ENCODE measurements at regions not wholly inside any gene's neighbourhood (a gene's known extent, or its start where the extent isn't known, plus 50 kb on each side); places are given as distances from the start of the nearest gene placed in this dataset.

- no peak for DNase-seq (ENCODE audit: low read depth, low spot score)
- intact Hi-C loops (cut with micrococcal nuclease) = no loop called here
- H3K9me3 ChIP-seq (replicated peaks; ENCODE audit: control insufficient read depth, insufficient read depth, low read length) = no peaks in the 10 kb centered on the region
- no peak overlapping the region for H2AFZ ChIP-seq (ENCODE audit: low read depth, low read length)
- FAIRE-seq = no peak
- no peak overlapping the region for H3K4me3 ChIP-seq (replicated peaks in 1 of 3; ENCODE audit: insufficient read depth in 1 of 3, low read depth in 1 of 3, low read length in 3 of 3)
- H3K36me3 ChIP-seq (ENCODE audit: control insufficient read depth in 2 of 2, extremely low read depth in 1 of 2, insufficient read depth in 2 of 2, low read length in 2 of 2) = no peaks in the 10 kb centered on the region
- TF ChIP-seq FOS (IDR thresholded peaks at IDR 0.05; ENCODE audit: borderline replicate concordance, insufficient read depth, low read length) (no peak), GATA2 (IDR thresholded peaks at IDR 0.05; ENCODE audit: insufficient read depth, insufficient read length, low read depth, low read length) (no peak), MYC (IDR thresholded peaks at IDR 0.05; ENCODE audit: low read depth, low read length) (no peak), JUN (IDR thresholded peaks at IDR 0.05; ENCODE audit: borderline replicate concordance, insufficient read depth, insufficient read length, low read depth) (no peak), CTCF (IDR thresholded peaks at IDR 0.05; ENCODE audit: extremely low read depth in 1 of 2, insufficient read depth in 1 of 2, low read depth in 1 of 2, low read length in 2 of 2) (no peak), EZH2 (IDR thresholded peaks at IDR 0.05; ENCODE audit: borderline replicate concordance, low read depth, low read length, severe bottlenecking) (no peak), MAX (IDR thresholded peaks at IDR 0.05; ENCODE audit: insufficient read depth, insufficient read length) (no peak), POLR2AphosphoS5 (IDR thresholded peaks at IDR 0.05; ENCODE audit: insufficient read depth, low read depth, low read length) (no peak), POLR2A (IDR thresholded peaks at IDR 0.05; ENCODE audit: low read depth, low read length) (no peak)
- dilution Hi-C loops (cut with MboI; ENCODE audit: extremely low pct_ligation_motif_present, low sequenced_read_pairs) = no loop called here
- no TSS peak for BruUV-seq (replicated peaks)
- peaks cover 3% of the 10 kb centered on the region for H3K4me1 ChIP-seq (ENCODE audit: control insufficient read depth, extremely low read depth, insufficient read depth, low read length)
- H3K9ac ChIP-seq (replicated peaks; ENCODE audit: extremely low read depth, insufficient read depth, low read length) = no peak overlapping the region
- no peaks in the 10 kb centered on the region for H4K20me1 ChIP-seq (replicated peaks; ENCODE audit: control insufficient read depth, extremely low read depth, insufficient read depth, low read length)
- ChIA-PET CTCF (no interaction called here), POLR2A (no interaction called here)
- H3K27me3 ChIP-seq (ENCODE audit: control insufficient read depth in 2 of 2, insufficient read depth in 2 of 2, low read length in 2 of 2) = peaks cover 0 to 4% of the 10 kb centered on the region in 2 experiments
- no peak overlapping the region for H3K4me2 ChIP-seq (ENCODE audit: insufficient read depth, low read length)
- H3K79me2 ChIP-seq (ENCODE audit: control insufficient read depth, insufficient read depth, low read length) = no peaks in the 10 kb centered on the region
- no peak overlapping the region for H3K27ac ChIP-seq (ENCODE audit: insufficient read depth, low read depth, low read length)
- H3K9me1 ChIP-seq (replicated peaks; ENCODE audit: control insufficient read depth, extremely low read depth, insufficient read depth, low read length) = no peaks in the 10 kb centered on the region
Measured at GRCh38 chr21:31564439-31564838, 95.1 kb upstream of the SOD1 start.
